EL (cell line): ENCODE measurements at regions not wholly inside any gene's neighbourhood (a gene's known extent, or its start where the extent isn't known, plus 50 kb on each side); places are given as distances from the start of the nearest gene placed in this dataset.
"Not testable (repeated sequence)": the region's sequence is repeated elsewhere in the genome, so short reads cannot be mapped to it uniquely, and the experiment has no call there.

Experiments used
- DNase-seq: peaks from one replicate; pipeline ENCODE4 v3.0.0-alpha.2; 2016

GRCh38 chr13:69234171-69234570 lies 873.5 kb upstream of the ATXN8OS start:
- DNase-seq = no peak

- no peak for DNase-seq
Measured at GRCh38 chr13:69226427-69226826, 881.2 kb upstream of the ATXN8OS start.

GRCh38 chr13:69221633-69222498 lies 885.8 kb upstream of the ATXN8OS start:
- not testable (repeated sequence) for DNase-seq

GRCh38 chr13:69213396-69213795 lies 894.2 kb upstream of the ATXN8OS start:
- no peak for DNase-seq

- no peak for DNase-seq
Measured at GRCh38 chr13:69204620-69205019, 903.0 kb upstream of the ATXN8OS start.

- no peak for DNase-seq
Measured at GRCh38 chr13:69202996-69203395, 904.6 kb upstream of the ATXN8OS start.

GRCh38 chr13:69199664-69200063 lies 908.0 kb upstream of the ATXN8OS start:
- DNase-seq = no peak

GRCh38 chr13:69198706-69199105 lies 908.9 kb upstream of the ATXN8OS start:
- no peak for DNase-seq

GRCh38 chr13:69194130-69194529 lies 913.5 kb upstream of the ATXN8OS start:
- DNase-seq = no peak

GRCh38 chr13:69180034-69180433 lies 927.6 kb upstream of the ATXN8OS start:
- no peak for DNase-seq

GRCh38 chr13:69178000-69178399 lies 929.6 kb upstream of the ATXN8OS start:
- DNase-seq = no peak

- no peak for DNase-seq
Measured at GRCh38 chr13:69168436-69168835, 939.2 kb upstream of the ATXN8OS start.

- no peak for DNase-seq
Measured at GRCh38 chr13:69155136-69155535, 952.5 kb upstream of the ATXN8OS start.

- DNase-seq = no peak
Measured at GRCh38 chr13:69142101-69142500, 965.5 kb upstream of the ATXN8OS start.

GRCh38 chr13:69124996-69125395 lies 982.6 kb upstream of the ATXN8OS start:
- no peak for DNase-seq

GRCh38 chr13:69109891-69110525 lies 997.6 kb upstream of the ATXN8OS start:
- no peak for DNase-seq

- DNase-seq = no peak
Measured at GRCh38 chr13:69108486-69108885, 999.1 kb upstream of the ATXN8OS start.

GRCh38 chr13:69107436-69107835 lies 1000.2 kb upstream of the ATXN8OS start:
- DNase-seq = no peak

GRCh38 chr13:69101841-69102240 lies 1005.8 kb upstream of the ATXN8OS start:
- no peak for DNase-seq

GRCh38 chr13:69094485-69094884 lies 1013.1 kb upstream of the ATXN8OS start:
- no peak for DNase-seq

- no peak for DNase-seq
Measured at GRCh38 chr13:69092615-69093322, 1014.9 kb upstream of the ATXN8OS start.

- no peak for DNase-seq
Measured at GRCh38 chr13:69077267-69077666, 1030.4 kb upstream of the ATXN8OS start.

GRCh38 chr13:69069554-69070133 lies 1038.0 kb upstream of the ATXN8OS start:
- no peak for DNase-seq
